AG08395 (cell line): ENCODE measurements at regions not wholly inside any gene's neighbourhood (a gene's known extent, or its start where the extent isn't known, plus 50 kb on each side); places are given as distances from the start of the nearest gene placed in this dataset.

Experiments
- DNase-seq: peaks from one replicate; pipeline ENCODE4 v3.0.0; 2012; ENCODE audit warnings: mixed read lengths, low spot score

DNA sequence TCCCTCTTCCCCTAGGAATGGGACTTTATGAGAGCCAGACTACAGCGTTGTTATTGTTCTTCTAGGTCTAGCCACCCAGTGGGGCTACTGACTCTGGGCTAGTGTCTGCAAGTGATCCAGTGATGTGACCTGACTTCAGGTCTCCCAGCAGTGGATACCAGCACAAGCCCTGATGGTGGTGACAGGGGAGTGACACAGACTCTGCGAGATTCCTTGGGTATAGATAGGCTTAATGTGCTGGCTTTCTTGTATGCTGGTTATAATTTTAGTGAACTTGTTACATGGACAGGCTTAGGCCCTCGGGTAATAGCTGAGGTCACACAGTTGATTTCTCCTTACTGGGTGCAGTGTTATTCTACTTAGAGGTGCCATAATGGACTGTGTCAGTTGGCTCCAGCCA, 106.9 kb downstream of the TBC1D30 start:
- DNase-seq, result no peak

DNA sequence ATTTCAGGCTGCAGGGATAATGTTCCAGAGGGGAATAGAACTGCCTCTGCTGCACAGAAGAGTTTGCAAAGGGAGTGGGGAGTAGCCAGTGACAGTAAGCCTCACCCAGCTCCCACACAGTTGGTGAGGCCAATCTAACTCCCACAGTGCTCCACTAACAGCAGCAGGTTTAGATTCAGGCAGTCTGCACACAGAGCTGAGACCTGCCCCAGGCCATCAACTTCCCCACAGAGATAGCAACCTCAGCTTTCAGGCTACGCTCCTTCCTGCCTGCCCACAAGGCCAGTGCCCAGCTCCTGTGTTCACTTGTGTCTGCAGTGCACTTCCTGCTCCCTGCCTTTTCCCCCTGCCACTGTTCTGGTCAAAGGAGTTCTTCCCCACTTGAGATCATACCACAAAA, 107.5 kb downstream of the TBC1D30 start:
- no peak for DNase-seq

DNA sequence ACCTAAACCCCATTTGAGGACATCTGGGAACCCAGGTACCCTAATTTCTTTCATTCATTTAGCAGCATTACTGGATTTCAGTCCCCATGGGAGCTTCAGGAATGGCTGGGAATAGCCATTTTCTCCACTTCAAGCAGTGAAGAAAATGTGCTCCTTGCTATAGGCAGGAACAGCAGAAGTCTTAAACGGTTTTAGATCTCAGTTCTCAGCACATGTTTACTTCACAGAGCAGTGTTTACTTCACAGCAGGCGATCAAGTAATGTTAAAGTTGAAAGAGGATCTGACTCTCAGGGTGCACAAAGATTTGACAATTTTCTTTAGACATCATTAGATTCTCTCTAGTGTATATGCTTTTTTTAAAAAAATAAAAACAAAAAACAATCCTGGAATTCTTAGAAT, 109.3 kb downstream of the TBC1D30 start:
- DNase-seq, result no peak

DNA sequence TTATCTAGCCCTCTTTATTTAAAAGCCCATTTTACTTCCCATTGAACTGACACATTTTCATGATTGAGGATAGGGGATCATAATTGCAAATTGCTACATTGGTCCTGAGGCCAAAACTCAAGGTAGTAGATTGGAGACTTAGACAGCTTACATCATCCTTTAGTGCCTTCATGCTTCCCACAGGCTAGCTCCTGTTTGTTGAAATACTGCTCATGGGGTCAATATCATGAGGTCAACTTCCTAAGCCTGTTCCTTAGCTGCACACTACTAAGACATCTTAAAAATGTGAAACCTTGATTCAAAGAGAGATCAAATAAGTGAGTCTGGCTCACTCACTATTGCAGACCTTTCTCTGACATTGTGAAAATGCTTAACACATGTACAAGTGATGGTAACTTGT, 113.0 kb downstream of the TBC1D30 start:
- DNase-seq, result no peak

DNA sequence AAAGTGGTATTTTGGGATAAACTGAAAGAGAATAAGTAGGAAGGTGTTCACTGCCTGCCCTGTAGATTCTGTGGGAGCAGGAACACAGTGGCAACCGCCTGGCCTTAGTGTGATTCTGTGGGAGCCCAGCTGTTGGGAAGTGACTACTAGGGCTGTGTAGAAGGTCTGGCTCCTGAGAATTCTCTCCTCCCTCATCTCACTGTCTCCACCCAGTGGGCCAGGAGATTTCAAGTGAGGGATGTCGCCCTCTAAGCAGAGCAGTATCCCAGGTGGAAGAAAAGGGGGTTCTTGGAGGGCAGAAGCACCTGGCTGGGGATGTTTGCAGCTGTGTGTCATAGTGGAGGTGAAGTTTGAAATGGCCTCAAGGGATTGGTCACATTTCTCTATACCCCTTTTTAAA, 113.7 kb downstream of the TBC1D30 start:
- no peak for DNase-seq

DNA sequence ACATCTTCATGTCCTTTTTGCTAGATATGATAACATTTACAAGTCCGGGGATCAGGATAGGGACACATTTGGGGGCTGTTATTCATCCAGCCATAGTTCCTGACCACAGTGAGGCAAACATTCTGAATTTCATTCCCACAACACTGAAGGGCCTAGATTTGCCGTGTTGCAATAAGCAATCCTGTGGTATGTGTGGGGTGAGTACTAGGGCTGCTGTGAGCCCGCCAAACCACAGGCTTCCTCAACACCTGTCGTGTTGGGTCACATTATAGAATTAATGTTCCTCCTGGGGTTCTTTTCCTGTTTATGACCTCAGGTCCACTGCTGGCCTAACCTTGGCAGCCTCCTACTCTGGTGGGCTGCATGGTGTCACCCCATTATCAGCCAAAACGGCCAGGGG, 119.2 kb downstream of the TBC1D30 start:
- peak; percentile 63 for DNase-seq

DNA sequence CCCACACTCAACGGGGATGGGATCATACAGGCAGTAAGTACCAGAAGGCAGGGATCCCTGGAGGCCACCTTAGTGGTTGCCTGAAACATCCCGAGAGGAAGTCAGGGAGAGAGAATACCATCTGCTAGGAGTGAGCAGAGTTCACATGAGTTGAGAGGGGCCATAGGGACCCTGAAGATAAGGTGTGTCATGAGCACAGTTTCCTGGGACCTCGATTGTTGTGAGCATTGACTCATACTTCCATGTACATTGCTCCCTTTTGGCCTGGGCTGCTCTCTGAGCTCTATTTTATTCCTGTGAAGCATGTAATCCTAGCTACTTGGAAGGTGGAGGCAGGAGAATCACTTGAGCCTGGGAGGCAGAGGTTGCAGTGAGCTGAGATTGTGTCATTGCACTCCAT, 120.5 kb downstream of the TBC1D30 start:
- DNase-seq, result no peak

DNA sequence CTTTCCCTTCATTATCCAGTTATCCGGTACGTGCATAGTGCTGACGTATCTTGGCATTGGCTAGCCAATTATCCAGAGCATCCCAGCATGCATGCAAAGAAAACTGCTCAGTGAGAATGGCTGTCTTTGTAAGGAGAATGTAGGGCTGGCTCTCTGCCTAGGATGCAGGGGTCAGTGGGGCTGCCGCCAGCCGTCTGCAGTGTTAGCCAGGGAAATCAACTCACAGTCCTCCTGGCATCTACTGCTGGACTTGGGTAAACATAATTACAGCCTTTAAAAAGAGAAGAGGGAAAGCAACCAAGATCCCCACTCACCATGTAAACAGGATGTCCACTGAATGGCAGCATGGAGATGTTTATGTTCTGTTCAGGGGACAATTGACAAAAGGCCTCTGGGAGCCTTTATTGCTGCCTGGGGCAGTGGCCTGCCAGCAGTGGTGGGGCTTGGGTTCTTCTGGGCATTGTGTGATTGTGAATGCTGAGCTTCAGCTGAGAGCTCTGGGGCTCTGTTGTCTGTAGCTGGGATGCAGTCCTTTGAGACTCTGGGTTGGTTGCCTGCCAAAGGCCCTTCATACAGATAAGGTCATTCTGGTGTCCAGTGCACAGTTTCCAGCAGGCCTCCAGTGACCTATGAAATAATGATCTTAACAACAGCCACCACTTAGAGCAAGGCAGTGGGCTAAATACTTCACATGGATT, 121.8 kb downstream of the TBC1D30 start:
- DNase-seq, result no peak

DNA sequence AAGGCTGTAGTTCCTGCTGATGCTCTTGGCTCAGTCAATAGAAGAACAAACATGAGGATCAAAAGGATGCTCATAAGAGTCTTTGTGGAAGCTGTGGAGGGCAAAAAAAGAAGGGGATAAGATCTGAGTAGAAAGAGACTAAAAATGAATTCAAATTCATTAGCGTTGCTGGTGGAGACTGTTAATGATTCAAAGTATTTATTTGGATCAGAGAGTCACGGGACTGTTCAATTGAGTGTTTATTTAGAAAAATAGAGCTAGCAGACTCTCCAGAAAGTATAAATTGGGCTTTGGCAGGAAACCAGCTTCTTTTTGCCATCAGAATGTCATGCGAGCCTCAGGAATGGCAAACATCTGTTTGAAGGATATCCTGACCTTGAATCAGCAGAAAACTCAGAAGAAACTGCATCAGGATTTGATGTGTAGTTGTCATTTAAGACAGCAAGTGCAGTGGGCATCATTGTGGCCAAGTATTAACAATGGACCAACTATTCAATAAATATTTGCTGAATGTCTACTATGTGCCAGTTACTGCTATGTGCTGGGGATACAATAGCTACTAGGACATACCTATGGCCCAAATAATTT, 126.4 kb downstream of the TBC1D30 start:
- DNase-seq, result no peak

DNA sequence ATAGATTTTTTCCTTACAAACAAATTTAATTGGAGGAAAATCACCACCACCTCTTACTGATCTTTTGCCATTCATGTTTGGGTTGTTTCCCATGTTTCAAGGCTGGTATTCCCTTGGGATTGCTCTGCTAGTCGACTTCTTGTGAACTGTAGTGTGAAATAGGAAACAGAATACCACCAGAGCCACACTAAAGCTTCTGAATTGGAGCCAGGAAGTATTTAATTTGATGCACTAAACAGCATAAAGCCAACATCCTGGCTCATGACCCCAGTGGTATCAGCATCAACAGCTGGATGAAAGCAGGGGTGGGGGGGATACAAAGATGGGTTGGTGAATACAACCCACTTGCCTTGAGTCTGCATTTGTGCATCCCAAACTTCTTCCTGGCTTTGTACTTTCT, 127.5 kb downstream of the TBC1D30 start:
- no peak for DNase-seq

DNA sequence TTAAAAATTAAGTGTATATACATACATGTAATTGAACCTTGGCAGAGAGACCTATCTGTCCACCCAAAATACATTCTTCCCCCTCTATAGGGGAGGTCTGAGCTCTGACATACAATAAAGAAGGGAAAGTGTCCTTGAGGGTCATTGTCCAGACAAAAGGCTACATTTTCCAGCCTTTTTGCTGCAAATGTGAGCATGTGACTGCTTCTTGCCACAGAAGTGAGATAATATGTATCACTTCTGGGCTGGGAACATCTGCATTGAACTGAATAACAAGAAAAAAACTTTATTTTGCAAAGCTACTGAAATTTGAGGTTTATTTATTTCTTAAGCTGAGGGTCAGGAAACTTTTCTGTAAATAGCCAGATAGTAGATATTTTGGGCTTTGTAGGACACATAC, 131.3 kb downstream of the TBC1D30 start:
- DNase-seq, result no peak

DNA sequence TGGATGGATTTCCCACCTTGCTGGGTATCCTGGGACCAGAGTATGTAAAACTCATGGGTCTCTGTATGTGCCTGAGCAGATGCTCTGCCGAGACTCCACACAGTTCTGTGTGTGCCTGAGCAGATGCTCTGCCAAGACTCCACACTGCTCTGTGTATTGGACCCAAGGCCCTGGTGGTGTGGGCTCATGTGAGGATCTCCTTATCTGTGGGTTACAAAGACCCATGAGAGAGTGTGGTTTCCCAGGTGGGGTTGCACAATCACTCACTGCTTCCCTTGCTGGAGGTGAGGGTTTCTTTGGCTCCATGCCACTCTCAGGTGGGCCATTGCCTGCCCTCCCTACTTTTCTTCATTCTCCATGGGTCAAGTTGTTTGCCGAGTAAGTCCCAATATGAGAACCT, 141.5 kb downstream of the TBC1D30 start:
- no peak for DNase-seq

DNA sequence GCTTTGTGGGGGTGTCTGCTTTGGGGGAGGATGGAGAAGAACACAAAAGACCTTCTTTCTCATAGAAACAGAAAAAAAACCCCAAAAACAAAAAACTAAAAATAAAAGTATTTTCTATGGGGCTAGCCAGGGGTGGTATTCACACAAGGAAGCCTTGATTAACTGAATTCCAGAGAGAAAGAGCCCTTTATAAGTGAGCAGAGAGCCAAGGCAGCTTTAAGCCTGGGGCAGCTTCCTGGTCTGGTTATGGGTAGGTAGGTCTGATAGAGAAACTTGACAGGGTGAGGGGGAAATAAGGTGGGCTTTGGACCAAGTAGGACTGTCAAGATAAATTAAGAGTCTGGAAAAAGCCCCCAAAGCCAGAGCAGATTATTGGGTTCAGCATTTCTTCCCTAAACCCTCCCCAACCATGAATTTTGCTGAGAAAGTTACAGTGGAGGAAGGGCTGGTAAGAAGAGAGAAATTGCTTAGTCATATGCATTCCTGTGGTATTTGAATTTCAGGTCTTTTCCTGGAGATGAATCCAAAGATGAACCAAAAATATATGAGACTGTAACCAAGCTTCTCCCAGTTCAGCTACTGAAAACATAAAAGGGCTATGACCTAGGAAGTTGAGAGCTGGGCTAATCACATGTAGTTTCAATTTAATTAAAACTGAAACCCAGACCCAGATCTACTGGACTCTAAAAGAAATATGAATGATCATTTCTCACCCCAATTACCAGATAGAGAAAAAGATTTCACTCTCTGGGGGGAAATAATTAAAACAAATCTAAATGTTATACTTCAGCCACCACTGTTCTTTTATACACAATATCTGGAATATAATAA, 144.8 kb downstream of the TBC1D30 start:
- DNase-seq, result peak; percentile 57

DNA sequence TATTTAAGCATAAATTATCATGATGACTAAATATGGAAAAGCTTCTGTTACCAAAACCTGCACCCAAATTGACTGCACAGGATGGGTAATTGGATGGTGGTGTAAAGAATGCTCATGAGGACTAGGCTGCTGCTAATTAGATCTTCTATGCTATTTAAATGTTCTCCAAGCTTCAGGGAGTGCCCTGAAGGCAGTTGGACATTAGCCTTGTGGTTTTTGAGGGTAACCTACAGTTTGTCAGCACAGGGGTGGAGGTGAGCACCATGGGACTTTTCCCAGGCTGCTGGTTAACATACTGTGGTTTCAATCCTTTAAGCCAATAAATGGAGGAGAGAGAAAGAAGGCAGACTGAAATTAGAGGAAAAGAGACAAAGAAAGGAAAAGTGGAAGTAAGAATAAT, 145.0 kb downstream of the WIF1 start:
- no peak for DNase-seq

DNA sequence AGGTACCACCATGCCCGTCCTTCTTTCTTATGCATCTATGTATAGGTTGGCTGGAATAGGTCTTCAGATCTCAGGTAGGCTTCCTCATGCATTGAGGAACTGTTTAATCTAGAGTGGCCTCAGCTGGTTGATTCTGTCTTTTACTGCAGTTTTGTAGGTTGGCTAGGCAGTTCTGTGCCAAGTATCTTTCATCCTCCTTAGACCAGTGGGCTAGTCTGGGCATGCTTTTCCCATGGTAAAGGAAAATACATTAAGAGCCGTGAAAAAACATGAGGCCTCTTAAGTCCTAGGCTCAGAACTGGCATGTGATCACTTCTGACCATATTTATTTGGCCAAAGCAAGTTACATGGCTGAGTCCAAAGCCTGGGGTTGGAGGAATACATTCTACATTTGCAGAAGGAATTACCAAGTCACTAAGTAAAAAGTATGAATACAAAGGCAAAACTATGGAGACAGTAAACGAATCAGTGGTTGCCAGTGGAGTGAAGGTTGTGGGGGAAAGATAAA, 137.3 kb downstream of the WIF1 start:
- DNase-seq, result no peak

DNA sequence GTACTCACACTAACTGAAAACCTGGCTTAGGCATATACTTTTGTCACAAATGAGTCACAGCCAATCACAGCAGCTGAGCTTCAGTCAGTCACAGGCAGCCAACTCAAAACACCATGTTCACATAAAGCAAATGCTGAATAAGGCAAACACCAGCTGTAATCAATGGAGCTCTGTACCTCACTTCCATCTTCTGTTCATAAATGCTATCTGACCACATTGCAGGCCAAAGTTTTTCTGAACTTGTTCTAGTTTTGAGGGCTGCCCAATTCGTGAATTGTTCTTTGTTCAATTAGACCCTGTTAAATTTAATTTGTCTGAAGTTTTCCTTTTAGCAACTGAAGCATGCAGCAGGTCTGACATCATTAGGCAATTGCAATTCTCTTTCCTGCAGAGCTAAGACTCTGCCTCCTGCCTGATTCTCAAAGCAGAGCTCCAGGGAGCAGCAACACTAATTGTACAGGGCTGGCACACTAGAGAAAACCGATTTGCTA, 129.9 kb downstream of the WIF1 start:
- DNase-seq, result no peak

DNA sequence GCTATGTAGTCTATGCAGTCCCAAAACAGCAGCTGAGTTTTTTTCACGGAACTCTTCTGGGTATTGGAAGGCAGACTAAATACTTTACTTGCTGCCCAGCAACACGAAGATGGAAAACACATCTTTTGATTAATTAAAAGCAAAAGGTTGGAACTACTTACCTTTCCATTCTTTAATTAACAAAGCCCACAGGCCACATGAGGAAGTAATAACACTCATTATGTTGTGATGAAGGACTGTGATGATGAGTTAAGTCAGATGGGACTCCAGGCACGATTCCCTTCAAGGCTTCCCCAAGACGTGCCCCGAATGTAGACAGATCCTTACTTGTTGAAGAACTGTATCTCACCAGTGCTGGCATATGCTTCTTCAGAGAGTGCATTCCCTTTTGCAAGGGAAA, 129.0 kb downstream of the WIF1 start:
- DNase-seq, result no peak

DNA sequence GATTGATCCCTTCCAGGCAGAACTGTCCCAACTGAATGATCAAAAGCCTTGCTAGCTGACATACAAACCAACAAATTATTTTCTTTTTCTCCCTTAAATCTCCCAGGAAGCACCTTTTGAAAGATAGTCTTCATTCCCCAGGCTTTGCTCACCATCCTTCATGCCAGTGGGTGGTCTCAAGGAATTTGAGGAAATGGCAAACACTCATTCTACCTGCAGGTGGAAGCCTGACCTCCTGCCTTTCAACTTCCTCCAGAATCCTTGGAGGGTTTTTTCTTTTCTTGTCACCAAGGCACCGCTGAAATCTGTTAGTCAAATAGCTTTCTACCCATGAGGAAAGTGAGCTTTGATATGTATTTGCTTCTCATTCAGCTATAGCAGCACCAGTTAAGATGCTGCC, 128.5 kb downstream of the WIF1 start:
- DNase-seq, result no peak

DNA sequence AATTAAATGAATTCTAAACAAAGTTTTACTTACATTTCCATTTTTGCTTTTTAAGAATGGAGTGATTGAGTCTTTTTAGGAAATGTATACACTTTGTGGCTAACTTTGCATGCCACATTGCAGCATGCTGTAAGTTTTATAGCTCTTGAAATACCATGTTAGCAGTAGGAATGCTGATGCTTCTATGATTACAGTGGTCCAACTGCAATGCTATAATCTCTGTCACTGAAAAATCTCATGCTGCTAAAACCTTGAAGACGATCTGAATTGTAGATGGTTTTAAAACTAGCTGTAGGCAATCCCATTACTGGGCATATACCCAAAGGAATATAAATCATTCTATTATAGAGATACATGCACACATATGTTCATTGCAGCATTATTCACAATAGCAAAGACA, 127.6 kb downstream of the WIF1 start:
- no peak for DNase-seq

DNA sequence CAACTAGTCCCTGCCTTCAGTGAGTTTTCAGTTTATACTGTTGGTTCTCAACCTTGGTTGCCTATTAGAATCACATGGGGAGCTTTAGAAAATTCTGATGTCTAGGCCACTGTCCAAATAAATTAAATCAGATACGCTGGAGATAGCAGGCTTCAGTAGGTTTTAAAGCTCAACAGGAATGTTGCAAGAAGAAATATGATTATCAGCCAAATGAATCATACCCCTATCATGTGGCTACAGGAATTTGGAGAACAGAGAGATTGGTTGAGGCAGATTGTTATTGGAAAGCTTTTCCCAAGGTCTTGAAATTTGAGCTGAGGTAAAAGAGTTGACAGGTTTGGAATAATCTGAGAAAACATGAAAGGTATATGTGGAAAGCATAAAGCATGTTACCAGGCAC, 125.3 kb downstream of the WIF1 start:
- no peak for DNase-seq

DNA sequence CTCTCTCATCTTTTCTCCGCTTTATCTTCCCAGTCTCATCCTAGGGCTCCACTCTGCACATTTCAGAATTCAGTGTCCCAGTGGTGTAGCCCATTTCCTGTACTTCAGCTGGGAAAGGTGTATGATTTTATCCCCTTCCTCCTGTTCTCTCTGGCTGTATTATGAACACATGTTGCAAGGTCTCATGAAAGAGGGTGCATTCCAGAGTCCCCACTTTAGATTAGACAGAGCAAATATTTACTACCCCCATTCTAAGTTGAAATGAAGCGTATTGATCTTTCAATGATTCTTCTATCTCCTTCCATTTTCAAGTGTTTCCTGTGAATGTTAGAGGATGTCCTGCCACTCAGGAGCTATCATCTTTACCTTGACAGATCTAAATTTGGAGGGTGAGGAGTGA, 123.2 kb downstream of the WIF1 start:
- DNase-seq, result no peak

DNA sequence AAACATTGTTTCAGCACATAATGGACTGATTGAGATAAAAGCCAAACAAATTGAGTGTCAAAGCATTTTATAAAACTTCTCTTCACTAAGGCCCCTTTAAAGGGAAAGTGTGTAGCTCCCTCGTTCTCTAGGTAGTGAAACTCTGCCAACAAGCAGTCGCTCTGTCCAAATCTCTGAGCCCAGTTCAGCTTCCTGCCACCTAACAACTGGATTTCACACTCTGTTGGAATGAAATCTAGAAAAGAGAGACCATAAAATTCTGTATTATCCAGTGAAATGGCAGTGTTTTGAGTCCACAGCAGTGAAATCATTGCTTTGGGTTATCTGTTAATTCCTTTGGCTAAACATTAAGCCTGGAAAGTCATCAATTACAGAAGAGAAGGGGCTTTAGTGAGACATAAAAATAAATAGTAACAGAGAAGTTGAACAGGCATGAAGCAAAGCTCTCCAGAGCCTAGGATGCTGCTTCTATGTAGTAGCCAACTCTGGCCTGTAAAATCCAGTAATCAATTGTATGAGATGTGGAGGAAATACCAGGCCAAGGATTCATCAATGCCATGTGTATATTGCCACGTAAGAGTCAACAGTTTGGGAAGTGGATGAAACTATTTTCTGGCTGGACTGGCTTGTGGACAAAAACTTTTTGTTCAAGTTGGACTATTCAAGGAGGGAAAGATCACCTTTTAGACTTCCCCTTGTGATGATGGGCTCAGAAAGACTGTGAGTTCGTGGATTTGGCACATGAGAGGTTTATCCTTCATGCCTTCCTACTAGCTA, 122.5 kb downstream of the WIF1 start:
- no peak for DNase-seq

DNA sequence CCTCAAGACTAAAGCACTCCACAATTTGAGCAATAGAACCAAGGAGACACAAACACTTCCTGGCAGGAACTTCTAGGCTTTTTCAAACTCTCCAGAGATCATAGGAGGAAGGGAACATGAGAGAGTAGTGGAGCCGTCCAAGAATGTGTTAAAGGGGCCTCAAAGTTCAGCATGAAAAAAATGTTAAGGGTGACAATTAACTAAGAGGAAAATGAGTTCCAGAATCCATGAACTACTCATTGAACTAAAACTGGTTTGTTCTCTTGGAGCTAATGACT, 122.0 kb downstream of the WIF1 start:
- no peak for DNase-seq
